Stimulated activated naive CD8-positive, alpha-beta T cell treated with anti-CD3 and anti-CD28 coated beads, Interleukin-15, Interleukin-2, amounts not matched to agents 100 U/mL and 50 U/mL, for 24 hours (primary cell): ENCODE measurements at regions not wholly inside any gene's neighbourhood (a gene's known extent, or its start where the extent isn't known, plus 50 kb on each side); places are given as distances from the start of the nearest gene placed in this dataset.

Experiments used
- ATAC-seq: fragments of 150-1000 bp; cut with Tn5 transposase; one replicate; pipeline ENCODE4 v1.10.0; 2021
- DNase-seq: peaks from one replicate; pipeline ENCODE4 v3.0.0; 2021

DNA sequence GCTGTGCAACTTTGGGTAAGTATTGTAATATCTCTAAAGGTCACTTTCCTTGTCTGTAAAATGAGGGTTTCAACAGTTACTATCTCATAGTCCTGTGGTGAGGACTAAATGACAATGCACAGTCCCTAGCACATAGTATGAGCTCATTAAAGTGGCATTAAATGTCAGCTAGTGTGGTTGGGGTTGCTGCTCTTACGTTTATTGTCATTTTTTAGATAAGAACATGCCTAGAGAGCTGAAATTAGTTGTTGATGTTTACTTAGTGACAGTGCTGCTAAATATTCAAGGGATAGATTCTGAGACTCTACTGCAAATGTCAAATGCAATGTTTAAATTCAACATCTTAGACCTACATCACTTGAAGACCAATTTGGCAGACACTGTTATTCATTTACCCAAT is 356.1 kb upstream of the ETAA1 start:
- no peak for DNase-seq
- no peak for ATAC-seq

DNA sequence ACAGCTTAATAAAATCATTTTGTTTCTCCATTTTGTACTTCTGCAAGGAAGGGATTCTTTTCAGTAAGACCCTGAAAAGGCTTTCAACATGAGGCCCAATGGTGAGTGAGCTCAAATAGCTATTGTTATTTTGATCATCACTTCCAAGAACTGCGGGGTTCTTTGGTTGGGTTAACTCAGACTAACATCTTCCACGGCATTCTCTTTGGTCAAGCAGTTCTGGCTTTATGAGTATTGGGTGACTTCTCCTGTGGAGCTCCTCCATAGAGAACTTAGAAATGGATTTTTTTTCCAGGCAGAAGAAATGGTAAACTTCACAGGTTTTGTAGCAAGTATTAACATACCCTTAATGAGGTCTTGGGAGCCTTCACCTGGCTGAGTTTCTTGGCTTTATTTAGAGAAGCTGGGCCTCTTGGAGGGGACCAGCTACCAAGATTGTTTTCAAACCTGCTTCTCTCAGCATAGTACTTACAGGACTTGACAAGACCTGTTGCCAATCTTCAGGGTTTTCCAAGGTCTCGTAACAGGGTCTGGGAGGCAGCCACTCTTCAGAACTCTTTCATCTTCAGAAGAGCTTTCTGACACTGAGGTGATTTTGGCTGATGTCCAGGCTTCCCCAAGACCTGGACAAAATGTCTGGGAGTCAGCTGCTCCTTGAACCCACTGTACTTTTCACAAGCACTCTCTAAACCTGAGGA is 353.2 kb upstream of the ETAA1 start:
- DNase-seq (no peak), ATAC-seq (no peak)

DNA sequence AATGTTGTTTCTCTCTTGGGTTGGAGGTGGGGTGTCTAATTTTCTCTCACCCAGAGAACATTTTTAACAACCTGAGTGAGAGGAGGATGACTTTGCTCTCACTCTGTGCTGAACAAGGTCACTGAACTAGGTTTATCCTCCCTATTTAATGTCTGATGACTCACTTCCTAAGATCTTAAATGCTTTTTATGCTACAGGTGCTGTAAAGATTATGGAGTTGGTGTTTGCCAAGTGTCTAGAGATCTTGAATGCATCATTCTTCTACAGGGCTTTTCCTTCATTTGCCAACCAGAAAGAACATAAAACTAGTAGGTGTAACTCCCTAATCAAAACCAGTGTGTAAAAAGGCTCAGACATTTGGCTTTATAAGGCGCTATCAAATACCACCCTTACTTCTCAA is 350.5 kb upstream of the ETAA1 start:
- ATAC-seq (no peak), DNase-seq (no peak)

DNA sequence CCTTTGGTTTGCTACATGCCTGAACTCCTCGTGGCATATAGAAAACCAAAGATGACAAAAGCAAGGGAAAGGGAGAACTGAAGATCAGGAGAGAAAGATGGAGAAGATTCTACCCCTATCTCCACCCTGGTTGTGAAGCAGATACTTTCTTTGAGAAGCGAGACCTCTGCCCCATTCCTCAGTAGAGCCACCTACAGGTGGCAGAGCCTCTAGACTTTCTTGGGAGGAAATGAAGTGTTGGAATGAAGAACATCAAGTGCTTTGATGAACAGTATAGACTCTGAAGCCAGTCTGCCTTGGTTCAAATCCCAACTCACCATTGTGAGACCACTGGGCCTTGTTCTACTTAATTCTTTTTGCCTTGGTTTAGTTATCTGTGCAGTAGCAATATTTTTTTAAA is 348.8 kb upstream of the ETAA1 start:
- ATAC-seq (no peak), DNase-seq (no peak)

DNA sequence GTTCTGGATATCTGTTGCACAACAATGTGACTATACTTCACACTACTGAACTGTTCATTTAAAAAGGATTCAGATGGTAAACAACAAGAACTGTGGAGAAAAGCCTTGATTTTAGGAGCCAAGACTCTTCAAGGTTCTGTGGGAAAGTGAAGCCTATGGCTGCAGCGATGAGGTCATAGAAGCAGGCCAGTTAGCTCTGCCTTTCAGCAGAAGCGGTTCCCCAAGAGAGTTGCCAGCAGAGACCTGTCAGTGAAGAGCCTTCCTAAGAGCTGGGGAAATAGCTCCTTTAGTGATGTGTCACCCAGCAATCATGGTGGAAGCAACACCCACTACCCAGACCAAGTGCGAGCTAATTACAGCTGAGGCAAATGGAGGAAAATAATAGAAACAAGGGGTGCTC is 346.5 kb upstream of the ETAA1 start:
- ATAC-seq (no peak), DNase-seq (no peak)

DNA sequence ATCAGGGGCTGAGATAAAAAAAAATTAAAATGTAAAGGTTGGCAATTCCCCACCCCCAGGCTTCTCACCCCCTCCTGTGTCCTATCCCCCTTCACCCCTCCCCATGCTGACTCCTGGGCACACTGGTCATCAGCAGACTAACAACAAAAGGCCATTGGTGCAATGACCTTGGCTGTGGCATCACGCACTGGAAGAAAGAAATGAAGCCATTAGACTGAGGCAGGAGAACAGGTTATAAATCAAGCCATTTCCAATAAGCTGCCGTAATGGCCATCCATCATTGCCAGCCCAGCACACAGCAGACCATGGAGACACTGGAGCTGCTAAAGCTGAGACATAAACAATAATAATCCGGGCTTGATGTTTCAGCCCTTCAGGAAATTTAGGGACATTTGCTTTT is 342.4 kb upstream of the ETAA1 start:
- ATAC-seq (no peak), DNase-seq (no peak)

DNA sequence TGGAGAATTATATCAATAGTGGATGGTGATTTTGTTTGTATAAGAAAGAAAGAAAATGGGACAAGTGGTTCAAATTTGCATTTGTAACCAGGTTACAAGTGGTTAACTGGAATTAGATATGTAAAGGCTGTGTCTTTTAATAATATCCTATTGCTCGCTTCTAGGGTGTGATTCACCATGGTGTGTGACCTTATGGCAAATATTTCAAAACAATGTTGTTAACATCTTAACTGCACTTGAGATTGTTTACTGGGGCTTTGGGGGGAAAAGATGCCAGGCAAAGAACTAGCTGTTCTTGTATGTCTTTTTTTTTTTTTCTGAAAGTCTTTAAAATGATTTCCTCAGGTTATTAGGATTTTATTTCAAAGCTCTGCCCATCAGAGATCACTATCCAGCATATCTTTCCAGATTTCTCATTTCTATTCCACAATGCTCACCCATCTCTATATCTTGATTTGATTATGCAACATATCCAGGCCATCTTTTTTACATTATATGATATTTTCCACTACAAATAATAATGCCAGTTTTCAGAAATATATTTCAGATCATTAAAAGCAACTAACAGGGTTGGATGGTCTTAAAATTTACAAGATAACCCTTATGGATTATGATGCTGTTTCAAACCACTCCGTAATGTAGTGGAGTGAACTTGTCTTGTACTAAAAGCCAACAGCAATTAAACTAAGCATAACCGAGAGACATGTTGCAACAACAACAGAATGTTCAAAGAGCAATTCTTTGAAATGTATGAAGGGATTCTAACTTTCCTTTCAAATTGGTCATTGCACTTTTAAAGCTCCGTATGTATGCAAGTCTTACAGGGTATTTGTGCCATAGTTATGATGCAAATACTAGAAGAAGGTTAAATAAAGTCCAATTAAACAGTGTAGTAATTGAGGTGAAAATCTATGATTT is 341.5 kb upstream of the ETAA1 start:
- DNase-seq (no peak), ATAC-seq (no peak)

DNA sequence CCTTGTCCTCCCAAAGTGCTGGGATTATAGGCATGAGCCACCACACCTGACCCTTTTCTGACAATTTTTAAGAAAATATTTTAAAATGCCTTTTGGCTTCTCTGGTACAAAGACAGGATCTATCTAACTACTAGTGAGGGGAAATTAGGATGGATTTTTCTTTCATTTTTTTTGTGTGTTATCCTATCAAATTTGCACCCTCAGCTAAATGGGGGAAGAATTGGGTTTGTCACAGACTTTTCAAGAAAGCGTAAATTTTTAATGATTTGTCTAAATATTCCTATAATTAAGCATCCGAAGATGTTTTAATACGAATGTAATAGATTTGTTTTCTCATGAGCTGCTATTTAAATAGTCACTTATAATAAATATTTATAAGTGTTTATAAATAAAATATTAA is 340.0 kb upstream of the ETAA1 start:
- ATAC-seq (no peak), DNase-seq (no peak)

DNA sequence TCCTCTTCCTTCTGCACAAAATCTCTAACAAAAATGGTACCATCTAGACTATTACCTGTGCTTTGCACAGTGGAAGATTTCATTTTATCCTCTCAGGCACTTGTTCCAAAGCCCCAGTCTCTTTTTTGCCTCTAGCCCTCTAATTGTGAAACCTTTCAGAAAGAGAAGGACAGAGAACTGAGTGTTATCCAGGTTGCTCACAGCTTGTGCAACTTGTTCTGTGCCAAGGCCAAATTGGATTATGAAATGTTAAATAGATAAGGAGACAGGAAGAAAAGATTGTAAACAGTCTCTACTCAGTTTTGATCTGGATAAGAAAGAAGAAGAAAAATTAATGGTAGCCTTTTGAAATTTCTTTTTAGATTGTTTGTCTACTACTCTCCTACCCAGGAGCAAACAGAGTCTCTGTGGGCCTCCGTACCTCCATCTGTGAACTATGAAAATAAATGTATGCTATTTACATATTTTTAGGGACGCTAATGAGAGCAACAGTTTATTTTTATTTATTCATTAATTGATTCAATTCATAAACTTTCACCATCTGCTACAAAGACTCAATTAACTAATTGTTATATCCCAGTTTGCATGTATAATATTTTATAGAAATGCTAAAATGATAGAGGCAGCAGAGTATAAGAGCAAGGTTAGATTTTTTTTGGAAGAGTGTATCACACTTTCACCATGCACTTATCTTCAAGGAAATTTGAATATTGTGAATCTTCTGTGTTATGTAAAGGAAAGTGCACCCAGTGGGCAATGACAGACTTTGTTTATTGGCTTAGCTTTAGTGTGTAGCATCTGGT is 339.0 kb upstream of the ETAA1 start:
- ATAC-seq: no peak
- no peak for DNase-seq

DNA sequence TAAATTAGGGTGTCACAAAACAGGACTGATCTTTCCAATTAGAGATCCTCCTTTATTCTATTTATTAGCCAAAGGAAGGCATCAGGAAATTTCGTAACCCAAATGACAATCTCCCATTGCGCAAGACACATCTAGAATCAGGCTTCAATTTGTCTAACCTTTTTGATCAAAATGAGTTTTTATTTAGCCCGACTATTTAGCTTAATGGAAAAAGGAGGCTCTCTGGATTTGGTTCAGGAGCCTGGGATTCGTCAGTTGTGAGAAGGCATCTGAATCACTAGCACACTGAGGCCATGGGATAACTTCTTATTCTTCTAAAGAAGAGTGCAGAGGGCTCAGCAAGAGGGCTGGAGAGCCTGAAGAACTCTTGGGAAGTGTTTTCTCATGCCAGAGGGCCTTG is 332.1 kb upstream of the ETAA1 start:
- no peak for ATAC-seq
- no peak for DNase-seq

DNA sequence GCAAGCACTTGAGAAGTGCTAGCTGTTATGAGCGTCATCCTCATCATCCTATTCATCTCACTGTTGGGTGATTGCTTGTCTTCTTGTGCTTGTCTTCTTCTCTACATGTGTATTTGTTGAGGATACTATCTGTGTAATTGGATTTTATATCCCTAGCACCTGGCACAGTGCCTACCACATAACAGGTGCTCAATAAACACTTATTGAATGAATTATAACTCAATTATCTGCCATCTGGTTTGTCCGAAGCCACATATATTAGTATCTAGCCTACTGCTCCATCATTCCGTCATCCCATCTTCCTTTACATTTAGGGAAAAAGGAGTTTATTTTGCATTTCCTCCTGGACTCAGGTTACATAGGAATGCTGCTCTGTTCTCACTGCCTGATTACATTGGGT is 330.4 kb upstream of the ETAA1 start:
- ATAC-seq: no peak
- no peak for DNase-seq

DNA sequence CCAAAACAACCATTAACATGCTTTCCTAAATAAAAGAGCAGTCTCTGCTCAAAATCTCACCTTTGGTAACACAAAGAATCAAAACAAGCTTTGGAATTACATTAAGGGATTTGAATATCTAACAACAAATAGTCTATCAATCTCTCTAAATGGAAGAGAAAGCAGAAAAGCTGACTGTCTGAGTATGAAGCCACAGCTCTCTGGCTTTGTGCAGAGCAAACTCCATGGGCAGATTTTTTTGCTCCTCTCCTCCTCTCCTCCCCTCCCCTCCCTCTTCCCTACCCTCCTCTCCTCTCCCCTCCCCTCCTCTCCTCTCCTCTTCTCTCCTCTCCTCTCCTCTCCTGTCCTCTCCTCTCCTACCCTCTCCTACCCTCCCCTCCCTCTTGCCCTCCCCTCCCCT is 329.5 kb upstream of the ETAA1 start:
- DNase-seq (no peak), ATAC-seq (no peak)

DNA sequence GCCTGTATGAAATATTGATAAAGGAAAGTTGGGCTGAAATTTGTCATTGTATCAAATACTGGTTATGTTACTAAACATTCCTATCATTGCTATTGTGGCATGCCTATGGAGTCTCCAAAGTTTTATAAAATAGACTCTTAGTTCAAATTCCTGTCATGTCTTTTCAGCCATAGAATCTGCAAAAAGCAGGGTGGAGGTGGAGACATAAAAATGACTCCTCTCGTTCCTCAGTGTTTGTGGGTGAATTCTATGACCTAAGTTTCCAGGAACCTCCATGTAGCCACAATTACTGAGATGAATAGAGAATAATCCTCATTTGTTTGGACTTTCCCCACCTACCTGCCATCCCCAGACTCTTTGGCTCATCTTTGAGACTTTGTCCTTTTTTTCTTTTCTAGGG is 326.3 kb upstream of the ETAA1 start:
- DNase-seq (no peak), ATAC-seq (no peak)

DNA sequence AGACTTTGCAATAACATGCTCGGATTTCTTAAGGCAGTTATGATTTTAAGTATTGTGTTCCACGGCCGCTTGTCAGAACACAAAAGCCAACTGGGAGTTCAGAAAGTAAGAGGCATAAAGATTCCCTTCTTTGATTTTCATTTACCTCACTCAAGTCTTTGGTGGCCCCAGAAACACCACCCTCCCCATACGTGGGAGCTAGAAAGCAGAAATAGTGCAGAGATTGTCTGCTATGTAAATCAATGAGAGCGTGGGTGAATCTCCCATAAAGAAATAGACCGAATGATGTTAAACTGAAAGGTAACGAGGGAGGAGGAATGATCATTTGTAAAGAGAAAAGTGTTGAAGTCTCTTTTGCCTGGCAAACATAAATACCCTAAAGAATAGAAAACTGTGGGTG is 322.1 kb upstream of the ETAA1 start:
- no peak for ATAC-seq
- DNase-seq: no peak

DNA sequence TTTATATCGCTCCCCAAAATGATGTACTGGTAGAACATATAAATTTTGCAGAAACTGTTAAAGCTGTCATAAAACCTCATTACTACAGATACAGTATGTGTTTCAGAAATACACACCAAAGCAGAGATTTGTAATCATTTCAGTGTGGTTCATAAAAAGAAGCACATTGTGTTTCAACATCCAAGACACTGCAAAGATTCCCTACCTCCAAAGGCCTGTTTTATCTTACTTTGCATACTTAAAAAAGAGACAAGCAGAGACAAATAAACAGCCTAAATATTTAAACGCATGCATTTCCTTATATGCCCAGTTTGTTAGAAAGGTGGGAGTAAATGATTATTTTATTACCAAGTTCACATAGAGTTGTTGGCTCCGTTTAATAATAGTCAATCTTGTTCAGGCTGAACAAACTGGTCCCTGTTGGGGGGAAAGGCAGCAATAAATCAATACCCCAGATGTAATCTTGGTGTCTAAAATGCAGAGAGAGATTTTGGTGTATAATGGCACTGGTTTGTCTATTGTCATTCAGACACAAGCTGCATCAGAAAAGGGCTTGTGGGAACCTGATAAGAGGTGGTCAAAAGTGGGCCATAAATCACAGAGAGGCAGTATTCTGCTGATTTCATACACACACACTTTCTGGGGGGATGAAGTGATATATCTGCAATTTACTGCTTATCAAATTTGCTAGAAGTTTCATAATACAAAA is 321.4 kb upstream of the ETAA1 start:
- ATAC-seq: no peak

DNA sequence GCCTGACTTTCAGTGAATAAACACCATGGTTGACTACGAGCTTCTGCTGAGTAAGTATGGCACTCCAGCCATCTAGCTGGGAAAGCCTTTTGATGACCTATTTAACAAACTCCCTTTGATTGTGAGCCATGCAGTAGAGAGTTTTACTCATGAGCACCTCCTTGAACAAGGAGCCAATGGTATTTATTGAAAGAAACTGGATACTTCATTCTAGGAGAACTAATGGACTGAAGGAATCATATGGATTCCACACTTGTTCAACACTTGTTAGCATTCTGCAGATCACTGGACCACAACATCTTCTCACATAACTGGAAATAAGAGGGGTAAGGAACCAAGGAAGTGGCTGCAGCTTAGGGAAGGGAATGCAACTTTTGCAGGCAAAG is 320.9 kb upstream of the ETAA1 start:
- no peak for ATAC-seq
- no peak for DNase-seq

More for the DNA sequence above, 321.4 kb upstream of the ETAA1 start:
- DNase-seq: no peak

DNA sequence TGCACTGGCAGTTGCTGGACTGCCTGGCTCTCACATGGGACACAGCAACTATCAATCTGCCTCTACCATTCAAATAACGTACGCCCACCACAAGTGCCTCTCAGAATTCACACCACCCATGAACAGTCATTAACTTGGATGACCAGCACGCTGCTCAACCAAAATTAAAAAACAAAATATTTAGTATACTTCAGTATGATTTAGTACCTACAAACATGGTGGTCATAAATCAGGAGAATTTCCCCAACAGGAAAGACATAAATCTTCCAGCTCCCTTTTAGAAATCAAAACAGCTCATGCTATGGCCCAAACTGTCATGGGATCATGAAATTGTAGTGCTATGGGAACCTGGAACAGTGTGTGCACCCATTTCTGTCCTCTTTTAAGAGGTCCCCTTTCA is 317.4 kb upstream of the ETAA1 start:
- DNase-seq (no peak), ATAC-seq (no peak)

DNA sequence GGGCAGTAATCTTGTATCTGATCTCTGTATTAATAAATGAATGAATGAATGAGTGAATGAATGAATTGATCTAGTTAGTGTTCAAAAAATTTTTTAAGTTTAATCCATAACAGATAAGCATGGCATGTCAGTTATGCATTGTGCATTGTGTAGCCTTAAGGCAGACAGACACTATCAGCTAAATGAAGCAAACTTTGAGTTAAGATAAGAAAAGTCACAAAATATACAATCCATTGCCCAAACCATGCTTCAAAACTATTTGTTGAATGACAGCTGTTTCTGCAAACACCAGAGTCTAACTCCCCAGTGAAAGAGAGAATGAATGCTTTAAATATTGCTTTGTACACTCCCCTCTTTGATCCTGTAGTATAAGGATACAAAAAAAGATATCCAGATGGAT is 314.3 kb upstream of the ETAA1 start:
- no peak for ATAC-seq
- no peak for DNase-seq

DNA sequence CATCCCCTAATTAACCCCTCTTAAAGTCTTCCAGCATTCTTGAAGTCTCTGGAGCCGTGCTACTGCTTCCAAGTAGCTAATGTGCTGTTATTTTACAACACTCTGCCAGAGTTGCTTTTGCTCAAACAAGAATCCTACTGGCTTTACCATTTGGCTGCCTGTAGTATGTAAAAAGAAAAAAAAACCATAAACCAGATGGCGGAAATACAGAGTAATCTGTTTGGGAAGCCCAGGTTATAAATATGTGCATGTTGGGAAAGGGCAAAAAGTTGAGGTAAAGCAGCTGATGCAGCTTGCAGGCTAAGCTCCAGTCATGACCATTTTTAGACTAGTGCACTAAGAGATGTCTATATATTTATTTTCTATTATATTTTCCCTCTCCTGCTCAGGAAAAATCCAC is 313.2 kb upstream of the ETAA1 start:
- no peak for DNase-seq
- no peak for ATAC-seq

DNA sequence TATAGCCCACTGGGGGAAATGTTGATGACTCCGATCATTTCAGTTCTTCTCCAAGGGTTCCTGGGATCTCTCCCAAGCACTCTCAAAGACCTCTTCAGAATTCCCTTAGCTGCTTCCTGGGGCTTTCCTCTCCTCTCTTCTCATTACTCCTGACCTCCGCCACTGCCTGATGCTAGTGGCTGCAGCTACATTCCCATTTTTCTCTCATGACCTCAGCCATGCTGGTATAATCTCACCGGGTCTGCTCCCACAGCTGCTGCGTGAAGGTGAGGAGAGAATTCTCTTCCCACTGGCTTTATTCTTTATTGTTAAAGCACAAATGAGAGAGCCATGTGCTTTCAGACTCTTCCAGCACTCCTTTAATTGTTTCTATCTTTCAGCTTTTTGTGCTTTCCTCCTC is 312.0 kb upstream of the ETAA1 start:
- no peak for DNase-seq
- ATAC-seq: no peak

DNA sequence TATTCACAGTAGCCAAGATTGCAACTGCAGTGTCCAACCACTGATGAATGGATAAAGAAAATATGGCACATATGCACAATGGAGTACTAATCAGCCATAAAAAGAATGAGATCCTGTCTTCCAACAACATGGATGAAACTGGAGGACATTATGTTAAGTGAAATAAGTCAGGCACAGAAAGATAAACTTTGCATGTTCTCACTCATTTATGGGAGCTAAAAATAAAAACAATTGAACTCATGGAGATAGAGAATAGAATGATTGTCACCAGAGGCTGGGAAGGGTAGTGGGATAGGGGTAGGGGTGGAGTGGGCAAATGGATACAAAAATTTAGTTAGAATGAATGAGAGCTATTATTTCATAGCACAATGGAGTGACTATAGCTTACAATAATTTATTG is 305.5 kb upstream of the ETAA1 start:
- DNase-seq (no peak), ATAC-seq (no peak)

DNA sequence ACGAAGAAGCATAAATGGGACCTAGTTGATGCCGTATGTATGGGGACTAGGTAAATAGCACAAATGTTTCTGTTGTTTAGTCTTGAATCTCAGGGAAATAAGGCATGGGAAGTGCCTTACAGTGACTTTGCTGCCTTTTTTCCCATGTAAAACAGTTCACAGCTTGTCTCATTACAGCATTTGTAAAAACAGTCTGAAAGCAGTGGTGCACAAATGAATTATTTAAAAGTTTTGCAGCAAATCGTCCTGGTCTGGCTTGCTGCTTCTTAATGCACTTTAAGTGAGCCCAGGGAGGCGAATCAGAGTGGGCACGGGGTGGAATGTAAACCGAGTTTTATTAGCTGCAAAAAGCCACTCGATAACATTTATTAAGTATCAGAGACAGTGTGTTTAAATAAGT is 302.0 kb upstream of the ETAA1 start:
- ATAC-seq: no peak
- no peak for DNase-seq
